GM23248 (cell line): ENCODE measurements at regions not wholly inside any gene's neighbourhood (a gene's known extent, or its start where the extent isn't known, plus 50 kb on each side); places are given as distances from the start of the nearest gene placed in this dataset.

Experiments
- DNase-seq: peaks from one replicate; pipeline ENCODE4 v3.0.0-alpha.2; 2015
- H2AFZ ChIP-seq: fragments of 200-600 bp; sonication (generic); 2 replicates; pipeline ENCODE4 v1.6.1; 2016; ENCODE audit warnings: antibody characterized with exemption
- H3F3A ChIP-seq: fragments of 200-600 bp; sonication (generic); 2 replicates; pipeline ENCODE4 v1.6.1; 2016; ENCODE audit warnings: mild to moderate bottlenecking, antibody characterized with exemption, mixed run types; ENCODE audit not compliant: insufficient read depth
- H3K27ac ChIP-seq: fragments of 200-600 bp; sonication (generic); 2 replicates; pipeline ENCODE4 v1.5.1; 2016; ENCODE audit warnings: mild to moderate bottlenecking
- H3K27me3 ChIP-seq: fragments of 200-600 bp; sonication (generic); replicated peaks from 2 replicates; pipeline ENCODE4 v1.6.1; 2016; ENCODE audit warnings: mild to moderate bottlenecking; ENCODE audit not compliant: insufficient read depth
- H3K36me3 ChIP-seq: fragments of 200-600 bp; sonication (generic); 2 replicates; pipeline ENCODE4 v1.6.1; 2016; ENCODE audit warnings: low read depth, mild to moderate bottlenecking
- H3K4me1 ChIP-seq: fragments of 200-600 bp; sonication (generic); 2 replicates; pipeline ENCODE4 v1.6.1; 2016; ENCODE audit warnings: mild to moderate bottlenecking; ENCODE audit not compliant: insufficient read depth
- H3K4me2 ChIP-seq: fragments of 200-600 bp; sonication (generic); one replicate; pipeline ENCODE4 v1.6.1; 2016; ENCODE audit warnings: mild to moderate bottlenecking; ENCODE audit not compliant: unreplicated experiment
- H3K4me3 ChIP-seq: fragments of 200-600 bp; sonication (generic); 2 replicates; pipeline ENCODE4 v1.5.1; 2016; ENCODE audit warnings: mild to moderate bottlenecking
- H3K79me2 ChIP-seq: fragments of 200-600 bp; sonication (generic); 2 replicates; pipeline ENCODE4 v1.6.1; 2016; ENCODE audit warnings: mild to moderate bottlenecking; ENCODE audit not compliant: insufficient read depth
- H3K9ac ChIP-seq: fragments of 200-600 bp; sonication (generic); 2 replicates; pipeline ENCODE4 v1.6.1; 2016; ENCODE audit warnings: mild to moderate bottlenecking
- H3K9me2 ChIP-seq: fragments of 200-600 bp; sonication (generic); 2 replicates; pipeline ENCODE4 v1.6.1; 2016; ENCODE audit warnings: mixed run types, mild to moderate bottlenecking, moderate library complexity; ENCODE audit not compliant: insufficient read depth
- H3K9me3 ChIP-seq: fragments of 200-600 bp; sonication (generic); one replicate; pipeline ENCODE4 v1.6.1; 2017; ENCODE audit warnings: low read depth
- H4K20me1 ChIP-seq: fragments of 200-600 bp; sonication (generic); 2 replicates; pipeline ENCODE4 v1.6.0; 2016; ENCODE audit not compliant: insufficient read depth
- EZH2 ChIP-seq: fragments of 200-600 bp; sonication (generic); IDR thresholded peaks from 2 replicates; pipeline ENCODE4 v1.6.1; 2018; ENCODE audit warnings: antibody characterized with exemption, mild to moderate bottlenecking; ENCODE audit not compliant: insufficient read depth, poor library complexity, severe bottlenecking
- EZH2phosphoT487 ChIP-seq: fragments of 200-600 bp; sonication (generic); IDR thresholded peaks from 2 replicates; pipeline ENCODE4 v1.6.1; 2018; ENCODE audit warnings: antibody characterized with exemption, moderate library complexity, mild to moderate bottlenecking, low read depth; ENCODE audit not compliant: insufficient read depth
- WGBS, 2 experiments: methylation state at CpG; one replicate each; pipeline ENCODE4 v1.1.6; 2015 to 2017; ENCODE audit warnings: low lambda C conversion rate in 2 of 2, low coverage in 1 of 2; ENCODE audit errors: missing lambda C conversion rate in 2 of 2; 5-methylcytosine and 5-hydroxymethylcytosine counted together
- in situ Hi-C: fragments of 300-500 bp; cut with MboI; formaldehyde crosslinking; loops from 2 replicates; pipeline ENCODE4 v1.15.0; 2020

- DNase-seq: peak; percentile 86
- peaks cover 34% of the 10 kb centered on the region for H3F3A ChIP-seq
- TF ChIP-seq EZH2phosphoT487 (no peak), EZH2 (no peak)
Observed at GRCh38 chr4:19382993-19383756, 868.5 kb upstream of the SLIT2 start.

DNA sequence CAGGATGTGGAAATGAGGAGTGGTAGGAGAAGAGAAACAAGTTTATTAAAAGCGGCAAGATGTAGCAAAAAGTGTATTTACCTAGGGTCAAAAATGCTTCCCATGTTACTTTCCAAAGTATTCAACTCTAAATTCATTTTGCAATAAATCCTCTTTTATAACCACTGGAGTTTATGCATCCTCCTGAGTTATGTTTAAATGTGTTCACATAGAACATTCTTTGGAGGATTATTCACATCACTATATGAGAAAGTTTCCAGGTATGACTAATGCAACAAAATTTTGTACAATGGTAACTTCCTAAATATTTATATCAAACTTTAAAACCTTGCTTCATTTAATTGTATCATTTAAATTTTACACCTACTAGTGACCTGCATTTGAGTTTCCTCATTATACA, 870.6 kb upstream of the SLIT2 start:
- Histone ChIP-seq H3K4me3 (no peak overlapping the region), H3K4me1 (peaks cover 34% of the 10 kb centered on the region), H3K9me3 (no peaks in the 10 kb centered on the region), H3K27me3 (no peaks in the 10 kb centered on the region), H3K27ac (peak overlapping the region; percentile 49), H3K36me3 (no peaks in the 10 kb centered on the region), H3F3A (peaks cover 28% of the 10 kb centered on the region), H3K9me2 (peaks cover 4% of the 10 kb centered on the region; the same call in 1 of the 2 replicates), H3K4me2 (peak overlapping the region; percentile 44), H3K79me2 (no peaks in the 10 kb centered on the region), H4K20me1 (no peaks in the 10 kb centered on the region), H2AFZ (no peak overlapping the region), H3K9ac (no peak overlapping the region)
- peak; percentile 80 for DNase-seq
- TF ChIP-seq EZH2phosphoT487 (no peak), EZH2 (no peak)
- WGBS, 2 experiments: 76 to 91% methylated on average over 1 of the region's 1 CpG
- in situ Hi-C loops: no loop called here

More at GRCh38 chr4:19382993-19383756, 868.5 kb upstream of the SLIT2 start:
- H3K79me2 ChIP-seq: no peaks in the 10 kb centered on the region
- H4K20me1 ChIP-seq: no peaks in the 10 kb centered on the region
- no peak overlapping the region for H3K9ac ChIP-seq
- WGBS, 2 experiments: 19% methylated on average over 6 of the region's 6 CpGs
- H3K4me1 ChIP-seq: peaks cover 40% of the 10 kb centered on the region
- H3K9me3 ChIP-seq: no peaks in the 10 kb centered on the region
- no peaks in the 10 kb centered on the region for H3K27me3 ChIP-seq
- H3K27ac ChIP-seq: peak overlapping the region; percentile 41
- H3K4me3 ChIP-seq: no peak overlapping the region
- H3K4me2 ChIP-seq: no peak overlapping the region
- H3K36me3 ChIP-seq: no peaks in the 10 kb centered on the region
- H3K9me2 ChIP-seq: peaks cover 4% of the 10 kb centered on the region; the same call in 1 of the 2 replicates
- H2AFZ ChIP-seq: no peak overlapping the region
- in situ Hi-C loops: no loop called here

- TF ChIP-seq EZH2 (no peak), EZH2phosphoT487 (no peak)
- peaks cover 4% of the 10 kb centered on the region; the same call in 1 of the 2 replicates for H3K9me2 ChIP-seq
- no peaks in the 10 kb centered on the region for H3K79me2 ChIP-seq
- WGBS, 2 experiments: 37 to 48% methylated on average over 2 of the region's 2 CpGs
- no peak overlapping the region for H3K4me3 ChIP-seq
- in situ Hi-C loops: no loop called here
- peak; percentile 50 for DNase-seq
- peaks cover 34% of the 10 kb centered on the region for H3K4me1 ChIP-seq
- H3K4me2 ChIP-seq: peak overlapping the region; percentile 44
- no peaks in the 10 kb centered on the region for H3K9me3 ChIP-seq
- H3F3A ChIP-seq: peaks cover 28% of the 10 kb centered on the region
- H4K20me1 ChIP-seq: no peaks in the 10 kb centered on the region
- no peaks in the 10 kb centered on the region for H3K27me3 ChIP-seq
- no peaks in the 10 kb centered on the region for H3K36me3 ChIP-seq
- H2AFZ ChIP-seq: no peak overlapping the region
- peak overlapping the region; percentile 49 for H3K27ac ChIP-seq
- H3K9ac ChIP-seq: no peak overlapping the region
Observed at GRCh38 chr4:19380600-19380999, 871.1 kb upstream of the SLIT2 start.

DNA sequence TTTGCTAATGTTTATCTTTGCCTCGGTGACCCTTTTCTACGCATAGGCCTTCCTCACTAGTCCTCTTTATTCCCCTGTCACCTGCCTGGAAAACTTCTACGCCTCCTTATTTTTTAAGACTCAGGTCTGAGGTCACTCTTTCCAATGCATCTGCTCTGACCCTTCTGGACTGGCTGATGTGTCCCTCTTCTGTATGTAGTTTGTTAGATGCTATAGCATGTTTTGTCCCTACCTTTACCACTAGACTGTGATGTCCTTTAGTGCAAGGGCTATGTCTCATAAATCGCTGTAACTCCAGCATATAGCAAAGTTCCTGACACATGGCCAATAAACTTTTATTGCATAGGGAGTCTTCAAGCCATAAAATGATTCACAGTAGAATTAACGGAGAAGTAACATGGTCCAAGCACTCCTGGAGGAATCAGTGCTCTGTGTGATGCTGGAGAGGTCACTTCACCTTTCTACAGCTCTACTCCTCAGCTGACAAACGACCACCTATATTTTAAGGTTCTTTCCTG, 872.5 kb upstream of the SLIT2 start:
- 85 to 89% methylated on average over 6 of the region's 6 CpGs for WGBS, 2 experiments
- Histone ChIP-seq H3K4me3 (no peak overlapping the region), H3K4me2 (no peak overlapping the region)

More for the DNA sequence above, 872.5 kb upstream of the SLIT2 start:
- H3K9ac ChIP-seq: no peak overlapping the region
- H2AFZ ChIP-seq: no peak overlapping the region
- H3K27me3 ChIP-seq: no peaks in the 10 kb centered on the region
- peaks cover 34% of the 10 kb centered on the region for H3K4me1 ChIP-seq
- H3K9me3 ChIP-seq: no peaks in the 10 kb centered on the region
- H3F3A ChIP-seq: peaks cover 28% of the 10 kb centered on the region
- H3K9me2 ChIP-seq: peaks cover 4% of the 10 kb centered on the region; the same call in 1 of the 2 replicates
- in situ Hi-C loops: no loop called here
- H4K20me1 ChIP-seq: no peaks in the 10 kb centered on the region
- H3K36me3 ChIP-seq: no peaks in the 10 kb centered on the region
- no peaks in the 10 kb centered on the region for H3K79me2 ChIP-seq
- H3K27ac ChIP-seq: no peak overlapping the region
- DNase-seq: no peak
- no peak for TF ChIP-seq EZH2phosphoT487
- no peak for TF ChIP-seq EZH2
